ENCODE measurements at regions not wholly inside any gene's neighbourhood (a gene's known extent, or its start where the extent isn't known, plus 50 kb on each side); places are given as distances from the start of the nearest gene placed in this dataset.
"Not testable (repeated sequence)": the region's sequence is repeated elsewhere in the genome, so short reads cannot be mapped to it uniquely, and the experiment has no call there.

DNA sequence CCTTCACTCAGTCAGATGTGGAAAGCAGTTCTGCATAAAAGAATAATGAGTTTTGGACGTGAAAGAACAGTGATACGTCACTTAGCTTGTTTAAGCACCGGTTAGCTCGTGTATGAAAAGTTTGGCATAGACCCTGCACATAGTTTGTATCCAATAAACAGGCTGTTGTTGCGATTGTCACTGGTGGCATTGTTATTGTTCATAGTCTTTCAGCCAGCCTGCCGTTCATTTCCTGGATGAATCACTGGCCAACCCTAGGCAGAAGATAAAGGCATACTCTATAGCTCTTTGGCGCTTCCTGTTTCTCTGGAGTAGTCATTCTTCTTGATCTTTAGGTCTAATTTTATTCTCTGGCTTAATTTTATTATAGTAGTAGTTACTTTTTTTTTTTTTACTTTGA lies 57.8 kb upstream of the ANKRD30A start:
- DNase-seq, result no peak

DNA sequence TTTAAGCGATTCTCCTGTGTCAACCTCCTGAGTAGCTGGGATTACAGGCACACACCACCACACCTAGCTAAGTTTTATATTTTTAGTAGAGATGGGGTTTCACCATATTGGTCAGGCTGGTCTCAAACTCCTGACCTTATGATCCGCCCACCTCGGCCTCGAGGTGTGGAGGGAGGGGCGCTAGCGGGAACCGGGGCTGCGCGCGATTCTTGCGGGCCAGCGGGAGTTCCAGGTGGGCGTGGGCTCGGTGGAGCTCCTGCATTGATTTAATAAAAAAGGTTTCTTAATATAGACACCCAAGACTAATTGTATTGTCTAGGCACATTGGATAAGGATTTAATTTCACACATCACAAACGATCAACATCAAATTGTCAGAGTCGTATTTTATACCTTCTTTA lies 63.1 kb upstream of the ANKRD30A start:
- not testable (repeated sequence) for DNase-seq

DNA sequence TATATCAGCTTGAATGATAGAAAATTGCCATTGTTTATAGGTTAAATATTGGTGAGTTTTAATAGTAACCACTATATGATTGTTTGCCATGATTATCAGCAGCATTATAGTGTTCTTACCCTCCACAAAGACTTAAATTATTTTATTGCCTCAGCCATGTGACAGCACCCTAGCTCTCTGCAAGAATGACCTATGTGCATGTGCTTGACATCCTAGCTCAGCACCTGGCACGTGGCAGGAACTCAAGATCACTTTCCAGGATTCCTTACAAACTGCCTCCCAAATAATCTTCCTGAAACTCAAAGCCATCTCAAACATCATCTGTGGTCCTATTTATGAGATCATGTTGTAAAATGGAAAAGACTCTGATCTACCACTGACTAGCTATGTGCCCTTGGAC lies 68.1 kb upstream of the ANKRD30A start:
- DNase-seq, result no peak

DNA sequence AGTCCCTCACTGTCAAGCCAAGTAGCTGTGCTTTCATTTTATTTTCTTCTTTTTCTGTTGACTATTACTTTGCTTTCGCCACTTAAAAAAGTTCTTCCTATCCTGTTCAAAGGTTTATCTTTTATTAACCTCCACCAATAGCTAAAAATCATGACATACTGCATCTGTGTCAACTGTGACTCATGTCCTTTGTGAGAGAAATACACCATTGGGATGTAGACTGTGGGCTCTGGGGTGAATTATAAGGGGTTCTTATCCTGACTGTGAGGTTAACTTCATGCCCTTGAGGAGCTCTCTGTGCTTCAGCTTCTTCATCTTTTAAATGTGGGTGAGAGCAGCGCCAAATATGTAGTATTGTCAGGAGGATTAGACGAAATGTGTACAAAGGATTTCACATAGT lies 71.9 kb upstream of the ANKRD30A start:
- no peak for DNase-seq

DNA sequence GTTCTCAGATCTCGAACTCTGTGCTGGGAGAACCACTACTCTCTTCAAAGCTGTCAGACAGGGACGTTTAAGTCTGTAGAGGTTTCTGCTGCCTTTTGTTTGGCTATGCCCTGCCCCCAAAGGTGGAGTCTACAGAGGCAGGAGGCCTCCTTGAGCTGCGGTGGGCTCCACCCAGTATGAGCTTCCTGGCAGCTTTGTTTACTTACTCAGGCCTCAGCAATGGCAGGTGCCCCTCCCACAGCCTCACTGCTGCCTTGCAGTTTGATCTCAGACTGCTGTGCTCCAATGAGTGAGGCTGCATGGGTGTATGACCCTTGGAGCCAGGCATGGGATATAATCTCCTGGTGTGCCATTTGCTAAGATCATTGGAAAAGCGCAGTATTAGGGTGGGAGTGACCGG lies 75.4 kb upstream of the ANKRD30A start:
- not testable (repeated sequence) for DNase-seq

DNA sequence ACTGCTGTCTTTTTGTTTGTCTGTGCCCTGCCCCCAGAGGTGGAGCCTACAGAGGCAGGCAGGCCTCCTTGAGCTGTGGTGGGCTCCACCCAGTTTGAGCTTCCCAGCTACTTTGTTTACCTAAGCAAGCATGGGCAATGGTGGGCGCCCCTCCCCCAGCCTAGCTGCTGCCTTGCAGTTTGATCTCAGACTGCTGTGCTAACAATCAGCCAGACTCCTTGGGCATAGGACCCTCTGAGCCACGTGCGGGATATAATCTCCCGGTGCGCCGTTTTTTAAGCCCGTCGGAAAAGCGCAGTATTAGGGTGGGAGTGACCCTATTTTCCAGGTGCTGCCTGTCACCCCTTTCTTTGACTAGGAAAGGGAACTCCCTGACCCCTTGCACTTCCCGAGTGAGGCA lies 81.1 kb upstream of the ANKRD30A start:
- not testable (repeated sequence) for DNase-seq

DNA sequence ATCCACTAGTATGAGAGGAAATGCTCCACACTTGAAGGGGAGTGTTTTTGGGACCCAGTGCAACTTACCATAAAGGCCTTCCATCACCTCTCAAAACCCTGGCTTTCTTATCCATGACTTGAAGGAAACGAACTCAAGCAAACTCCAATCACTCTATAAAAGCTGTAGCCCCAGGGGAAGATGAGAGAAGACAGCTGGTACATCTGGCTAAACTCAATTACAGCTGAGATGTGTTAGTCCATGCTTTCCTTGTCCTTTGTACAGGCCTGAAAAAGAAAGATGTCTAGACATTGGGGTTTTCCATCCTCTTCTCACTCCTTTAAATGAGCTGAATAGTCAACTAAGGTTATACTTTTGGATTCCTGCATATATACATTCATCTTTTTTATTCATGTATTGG lies 89.5 kb upstream of the ANKRD30A start:
- no peak for DNase-seq

DNA sequence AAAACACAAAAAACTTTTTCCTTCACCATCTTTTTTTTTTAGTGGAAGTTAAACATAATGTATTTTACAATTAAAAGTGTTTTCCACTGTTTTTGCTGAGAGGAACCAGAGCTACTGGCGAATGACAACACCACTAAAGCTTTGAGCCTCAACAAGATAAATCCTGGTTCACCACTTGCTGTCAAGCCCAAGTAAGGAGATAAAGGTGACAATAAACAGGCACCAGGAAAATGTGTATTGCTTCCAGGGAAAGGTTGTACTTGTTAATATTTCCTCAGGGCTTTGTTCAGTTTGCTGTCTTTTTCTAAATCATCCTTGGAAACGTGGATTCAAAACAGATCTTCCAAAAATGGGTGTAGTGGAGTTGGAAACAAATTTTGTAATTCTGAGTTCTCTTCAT lies 109.9 kb upstream of the ANKRD30A start:
- DNase-seq, result no peak

DNA sequence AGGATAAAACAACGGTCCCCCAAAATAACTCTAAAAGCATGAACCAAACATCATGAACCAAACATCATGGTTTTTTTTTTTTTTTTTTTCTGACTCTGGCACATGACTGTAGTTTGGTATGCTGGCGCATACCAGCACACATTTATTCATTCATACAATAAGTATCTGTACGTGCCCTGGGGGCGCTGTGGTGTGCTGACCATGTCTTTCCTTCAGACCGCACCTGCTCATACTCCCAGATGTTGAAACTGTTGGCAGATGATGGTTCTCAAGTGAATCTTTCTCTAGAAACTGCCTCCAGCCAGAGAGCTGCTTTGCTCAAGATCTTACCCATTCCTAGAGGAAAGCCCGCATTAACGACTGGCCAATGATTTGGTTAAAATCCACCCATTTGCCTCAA lies 114.7 kb upstream of the ANKRD30A start:
- no peak for DNase-seq

DNA sequence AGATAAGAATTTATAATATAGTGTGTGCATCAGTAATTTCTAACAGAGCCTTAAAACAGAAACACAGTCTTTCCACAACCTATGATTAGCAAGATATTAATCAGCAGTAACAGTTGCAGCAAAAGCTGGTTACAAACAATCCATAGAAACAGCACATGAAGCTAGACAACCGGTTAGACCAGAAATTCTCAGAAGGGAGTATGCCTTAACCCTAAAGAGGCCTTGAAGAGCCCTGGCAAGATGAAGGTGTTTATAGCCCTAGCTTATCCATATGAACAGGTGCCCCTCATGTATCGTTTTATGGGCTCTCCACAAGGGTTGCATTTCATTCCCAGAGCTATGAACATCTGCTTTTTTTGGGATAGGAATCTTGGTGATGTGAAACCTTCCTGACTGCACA lies 117.1 kb upstream of the ANKRD30A start:
- DNase-seq, result not testable (repeated sequence)

DNA sequence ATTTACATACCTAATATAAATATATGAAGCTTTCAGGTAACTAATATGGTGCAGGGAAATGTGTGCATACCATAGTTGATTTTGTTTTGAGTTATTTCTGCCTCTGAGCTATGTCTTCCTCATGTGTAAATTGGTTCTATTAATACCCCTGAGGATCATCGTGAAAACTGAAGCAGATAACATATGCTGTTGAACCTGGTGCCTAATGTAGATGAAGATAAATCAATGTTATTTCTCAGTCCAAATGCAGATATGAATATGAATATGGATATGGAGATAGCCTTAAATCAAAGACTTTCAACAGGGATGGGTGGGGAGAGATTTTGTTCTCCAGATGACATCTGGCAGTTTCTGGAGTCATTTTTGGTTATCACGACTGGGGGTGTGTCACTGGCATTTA lies 122.3 kb upstream of the ANKRD30A start:
- DNase-seq, result no peak

DNA sequence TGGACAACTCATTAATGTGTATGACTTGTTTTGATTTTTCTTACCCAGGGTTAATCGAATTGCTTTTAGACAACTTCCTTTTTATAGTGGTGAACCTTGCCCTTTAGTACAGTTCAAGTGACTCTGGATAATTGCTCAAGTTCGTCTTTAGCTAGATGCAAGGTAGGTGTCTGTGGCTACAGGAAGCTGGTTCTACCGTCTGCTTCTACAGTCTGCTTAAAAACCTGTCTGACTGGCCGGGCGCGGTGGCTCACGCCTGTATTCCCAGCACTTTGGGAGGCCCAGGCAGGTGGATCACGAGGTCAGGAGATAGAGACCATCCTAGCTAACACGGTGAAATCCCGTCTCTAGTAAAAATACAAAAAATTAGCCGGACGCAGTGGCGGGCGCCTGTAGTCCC lies 129.6 kb upstream of the ANKRD30A start:
- not testable (repeated sequence) for DNase-seq

DNA sequence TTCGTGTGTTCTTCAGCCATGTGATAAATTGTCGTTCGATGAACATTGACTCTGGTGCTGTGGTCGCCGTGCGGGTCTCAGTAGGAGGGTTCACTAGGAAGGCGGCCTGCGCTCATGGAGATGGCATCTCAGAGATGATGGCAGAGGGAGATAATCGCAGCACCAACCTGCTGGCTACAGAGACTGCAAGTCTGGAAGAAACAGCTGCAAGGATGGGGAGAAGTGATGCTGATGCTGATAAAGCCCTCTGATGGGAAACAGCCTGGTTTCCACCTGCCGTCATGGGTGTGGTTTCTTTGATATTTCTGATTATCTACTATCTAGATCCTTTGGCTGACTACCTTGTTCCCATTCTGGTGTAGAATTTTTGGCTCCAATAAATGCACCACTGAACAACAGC lies 130.5 kb upstream of the ANKRD30A start:
- no peak for DNase-seq

DNA sequence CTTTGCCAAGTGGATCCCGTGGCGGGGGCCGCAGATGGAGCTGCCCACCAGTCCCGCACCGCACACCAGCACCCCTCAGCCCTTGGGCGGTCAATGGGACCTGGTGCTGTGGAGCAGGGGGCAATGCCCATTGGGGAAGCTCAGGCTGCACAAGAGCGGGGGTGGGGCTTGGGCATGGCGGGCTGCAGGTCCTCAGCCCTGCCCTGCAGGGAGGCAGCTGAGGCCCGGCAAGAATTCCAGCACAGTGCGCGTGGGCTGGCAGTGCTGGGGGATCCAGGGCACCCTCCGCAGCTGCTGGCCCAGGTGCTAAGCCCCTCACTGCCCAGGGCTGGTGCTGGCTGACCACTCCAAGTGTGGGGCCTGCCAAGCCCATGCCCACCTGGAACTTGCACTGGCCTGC lies 136.2 kb upstream of the ANKRD30A start:
- no peak for DNase-seq

DNA sequence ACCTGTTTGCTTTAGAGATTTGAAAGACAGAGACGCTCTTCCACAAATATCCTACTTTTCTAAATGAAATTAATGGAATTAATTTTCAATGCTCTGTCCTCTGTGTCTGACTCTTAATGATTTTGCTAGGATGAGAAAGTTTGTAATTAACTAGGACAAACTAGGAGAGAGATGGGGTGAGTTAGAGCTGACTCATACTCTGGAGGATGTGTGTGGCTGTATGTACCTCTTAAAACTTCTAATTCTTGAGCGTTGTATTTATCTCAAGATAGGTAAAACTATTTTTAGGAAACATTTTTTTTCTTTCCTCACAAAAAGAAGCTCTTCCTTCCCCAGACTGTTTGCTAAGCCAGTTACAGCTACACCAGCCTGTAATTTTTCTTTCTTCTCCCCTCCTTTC lies 178.8 kb upstream of the ANKRD30A start:
- no peak for DNase-seq

DNA sequence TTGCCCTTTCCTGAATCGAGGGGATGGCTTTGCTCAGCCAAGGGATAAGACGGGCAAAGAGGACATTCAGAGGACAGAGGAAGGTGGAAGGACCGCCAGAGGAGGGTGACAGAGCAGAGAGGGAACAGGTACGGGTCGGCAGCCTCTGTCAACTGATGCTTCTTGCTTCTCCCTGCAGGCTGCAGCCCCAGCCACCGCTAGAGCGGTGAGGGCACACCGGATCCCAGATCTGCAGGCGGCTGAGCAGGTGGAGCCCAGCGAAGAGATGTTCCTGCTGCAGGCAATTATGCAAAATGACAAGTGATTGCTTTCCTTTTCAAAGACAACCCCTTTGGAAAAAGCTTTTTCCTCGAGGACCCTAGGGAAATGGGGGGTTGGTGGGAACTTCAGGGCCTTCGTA lies 181.9 kb upstream of the ANKRD30A start:
- DNase-seq, result no peak

DNA sequence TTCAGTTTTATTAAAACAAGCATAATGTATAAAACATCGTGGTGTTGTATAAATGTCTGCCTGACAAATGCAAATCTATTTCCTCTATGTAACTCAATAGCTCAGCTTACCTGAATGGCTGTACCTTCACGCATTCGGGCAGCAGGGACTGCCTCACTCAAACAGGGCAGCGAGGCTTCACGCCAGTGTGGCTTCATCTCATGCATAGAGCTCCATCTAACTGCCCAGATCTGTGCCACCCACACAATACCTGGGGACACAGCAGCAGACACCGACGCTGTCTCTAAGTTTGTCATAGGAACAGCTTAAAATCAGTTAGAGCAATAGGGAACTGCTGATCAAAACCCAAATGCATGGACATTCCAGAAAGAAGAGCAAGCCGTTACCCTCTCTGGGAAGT lies 182.8 kb upstream of the ANKRD30A start:
- no peak for DNase-seq

DNA sequence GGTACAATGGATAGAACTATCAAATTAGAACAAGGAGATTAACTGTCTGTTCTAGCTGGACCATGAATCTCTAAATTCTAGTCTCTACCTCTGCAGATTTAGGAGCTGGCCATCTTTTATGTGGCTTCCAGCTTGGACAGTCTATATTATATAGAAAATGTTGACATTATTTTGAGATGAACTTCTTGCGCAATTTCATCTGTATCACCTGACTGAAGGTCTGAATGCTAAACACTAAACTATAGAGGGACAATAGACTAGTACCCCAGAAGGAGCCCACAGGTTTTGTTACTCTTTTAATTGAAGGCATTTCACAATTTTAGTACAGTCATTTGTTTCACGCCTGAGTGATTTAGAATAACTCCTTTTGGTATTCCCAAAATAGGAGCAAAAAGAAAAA lies 222.4 kb upstream of the ANKRD30A start:
- no peak for DNase-seq

DNA sequence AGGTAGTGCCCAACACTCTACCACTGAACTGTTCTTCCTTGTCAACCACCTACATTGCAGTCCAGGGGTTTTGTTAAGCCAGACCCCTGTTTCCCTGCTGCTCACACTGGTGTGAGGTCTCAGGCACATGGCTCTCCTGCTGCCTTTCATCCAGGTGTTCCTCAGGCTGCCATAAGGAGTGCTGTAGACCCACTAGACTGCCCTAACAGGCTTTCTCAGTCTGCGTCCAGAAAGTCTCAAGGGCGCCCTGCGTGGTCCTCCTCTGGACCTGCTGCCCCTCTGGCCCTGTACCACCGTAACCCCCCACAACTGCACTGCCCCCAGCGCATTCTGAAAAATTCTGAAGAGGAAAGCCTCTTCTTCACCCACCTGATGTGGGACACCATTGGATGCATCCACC lies 225.7 kb upstream of the ANKRD30A start:
- no peak for DNase-seq

DNA sequence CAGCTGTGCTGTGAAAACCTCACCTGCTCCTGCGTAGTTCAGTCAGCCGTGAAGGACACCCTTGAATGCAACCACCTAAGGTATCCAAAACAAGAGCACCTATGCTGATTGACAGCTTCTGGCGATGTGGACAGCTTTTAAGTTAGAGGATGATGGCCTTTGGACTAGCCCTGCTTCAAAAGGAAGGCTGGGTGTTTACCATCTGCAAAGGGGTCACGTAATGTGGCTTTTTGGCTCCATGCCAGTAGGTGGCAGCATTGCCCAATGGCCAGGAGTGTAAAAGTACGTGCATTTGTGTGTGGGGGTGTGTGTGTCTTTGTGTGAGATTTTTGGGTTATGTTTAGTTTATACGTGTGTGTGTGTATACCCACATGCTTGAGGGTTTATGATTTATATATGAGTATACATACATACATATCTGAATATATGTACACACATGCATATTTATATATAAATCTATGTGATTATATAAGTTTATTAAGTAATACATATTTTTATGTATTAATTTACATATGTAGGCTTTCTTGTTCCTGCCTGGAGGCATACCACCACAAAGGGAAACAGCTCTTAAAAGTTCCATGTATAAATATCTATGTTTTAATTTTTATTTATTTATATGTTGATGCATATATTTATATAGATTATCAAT lies 236.3 kb upstream of the ANKRD30A start:
- peak; percentile 12 for DNase-seq

DNA sequence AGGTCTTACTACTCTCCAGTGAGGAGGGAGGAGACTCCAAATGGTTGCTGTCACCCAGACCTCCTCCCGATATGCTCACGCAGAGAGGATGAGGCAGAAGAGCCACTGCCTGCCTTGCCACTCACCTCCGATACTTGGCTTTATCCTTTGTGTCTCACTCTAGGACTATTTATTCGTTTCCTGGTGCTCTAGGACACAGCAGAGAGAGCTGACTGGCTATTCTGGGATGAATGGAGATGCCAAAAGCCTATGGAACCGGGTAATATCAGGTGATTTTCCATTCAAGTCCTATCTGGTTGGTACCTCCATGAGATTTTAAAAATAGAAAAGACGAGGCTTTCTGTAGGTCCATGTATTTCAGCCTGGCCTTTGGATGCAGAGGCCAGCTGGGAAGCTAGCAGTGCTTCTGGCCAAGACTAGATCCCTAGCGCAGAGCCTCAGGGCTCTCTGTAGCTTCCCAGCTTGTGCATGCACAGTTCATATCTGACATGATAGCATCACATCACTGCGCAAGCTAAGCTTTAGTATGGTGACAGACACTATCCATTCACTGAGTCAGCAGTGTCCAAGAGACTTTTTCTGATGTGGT lies 239.0 kb upstream of the ANKRD30A start:
- no peak for DNase-seq

DNA sequence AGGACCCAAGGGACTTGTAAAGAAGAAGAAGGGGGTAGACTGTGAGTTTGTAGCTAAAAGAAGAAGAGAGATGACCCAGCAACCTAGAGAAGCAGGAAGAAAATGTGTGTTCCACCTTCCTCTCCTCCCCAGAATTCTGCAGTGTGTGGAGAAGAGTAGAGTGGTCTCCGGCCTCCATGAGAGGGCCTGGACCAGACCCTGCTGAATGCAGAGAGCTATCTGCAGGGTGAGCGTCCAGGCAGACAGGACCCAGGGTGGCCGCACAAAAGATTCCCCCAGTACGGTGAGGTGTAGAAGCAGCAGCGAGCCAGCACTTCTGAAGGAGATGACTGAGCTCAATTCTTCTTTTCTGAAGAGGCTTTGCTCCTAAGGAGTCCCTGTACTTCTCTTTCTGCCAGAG lies 239.7 kb upstream of the ANKRD30A start:
- DNase-seq, result no peak

DNA sequence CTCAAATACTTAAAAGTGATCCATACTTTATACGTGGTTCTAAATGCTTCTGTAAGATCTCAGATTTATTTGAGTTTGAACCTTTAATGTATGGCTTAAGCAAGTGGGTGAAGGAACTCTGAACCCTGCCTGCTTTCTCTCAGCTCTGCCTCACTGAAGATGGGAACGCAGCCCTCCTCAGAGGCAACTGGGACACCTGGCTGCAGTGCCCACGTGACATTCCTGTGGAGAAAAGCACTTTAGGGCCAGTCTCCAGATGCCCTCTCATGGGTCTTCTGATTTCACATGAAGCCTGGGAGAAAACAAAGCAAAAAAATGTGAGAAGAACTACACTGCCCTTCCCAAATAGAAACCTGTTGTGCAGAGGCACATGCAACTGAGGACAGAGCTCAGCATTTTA lies 242.6 kb upstream of the ANKRD30A start:
- DNase-seq, result no peak

DNA sequence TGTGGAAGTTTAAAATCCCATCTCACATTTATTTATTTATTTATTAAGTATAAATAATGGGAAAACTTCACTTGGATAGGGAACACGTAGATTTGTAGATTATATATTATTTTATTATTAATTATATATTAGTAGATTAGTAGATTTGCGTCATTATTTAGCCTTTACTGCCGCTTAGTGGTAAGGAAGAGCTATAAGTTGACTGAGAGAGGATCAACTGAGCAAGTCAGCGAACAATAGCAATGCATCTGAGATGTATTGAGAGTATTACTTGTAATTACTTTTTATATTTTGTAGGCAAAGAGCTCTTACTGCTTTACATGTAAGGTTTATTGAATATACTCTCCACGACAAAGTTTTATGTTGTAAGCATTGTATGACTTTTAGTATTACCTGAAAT lies 244.5 kb upstream of the ANKRD30A start:
- DNase-seq, result no peak

DNA sequence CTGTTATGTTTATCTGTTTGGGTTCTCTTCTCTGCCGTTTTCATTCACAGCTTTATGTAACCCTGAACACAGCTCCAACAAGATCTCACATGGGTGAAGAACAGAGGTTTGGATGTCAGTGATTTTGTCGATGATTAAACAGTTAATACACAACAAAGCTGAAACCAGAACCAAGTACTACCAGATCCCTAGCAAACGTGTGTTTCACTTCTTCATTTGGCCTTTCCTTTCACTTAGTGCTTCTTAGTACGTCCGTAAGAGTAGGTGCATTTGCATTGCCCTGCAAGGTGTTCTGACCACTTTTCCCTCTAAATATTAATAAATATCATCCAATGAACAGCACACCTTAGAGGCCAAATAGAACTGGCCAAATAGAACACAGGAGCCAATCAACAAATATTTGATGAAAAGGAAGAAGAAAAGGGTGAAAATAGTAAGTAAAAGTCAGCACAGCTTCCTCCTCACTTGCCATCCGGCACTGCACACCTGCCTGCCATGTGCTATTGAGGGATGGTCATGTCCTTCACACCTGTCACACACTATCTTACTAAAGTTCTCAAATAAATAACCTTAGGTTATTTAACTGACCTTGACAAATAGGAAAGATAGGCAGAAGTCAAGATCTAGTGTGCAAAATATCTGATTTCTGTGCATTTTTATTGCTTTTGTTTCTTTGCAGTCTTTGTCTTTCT lies 252.6 kb upstream of the ANKRD30A start:
- DNase-seq, result no peak

Data from kidney glomerular epithelial cell (primary cell).